B cell (primary cell): ENCODE measurements at regions not wholly inside any gene's neighbourhood (a gene's known extent, or its start where the extent isn't known, plus 50 kb on each side); places are given as distances from the start of the nearest gene placed in this dataset.
"Not testable (repeated sequence)": the region's sequence is repeated elsewhere in the genome, so short reads cannot be mapped to it uniquely, and the experiment has no call there.

Experiments
- ATAC-seq: fragments of 200-7000 bp; cut with Tn5 transposase; one replicate; pipeline ENCODE4 v1.10.0; 2021; ENCODE audit warnings: low read depth, mild to moderate bottlenecking, moderate number of reproducible peaks, moderate library complexity
- CTCF ChIA-PET: fragments of 350-600 bp; sonication (Branson Sonifier 250); formaldehyde crosslinking; loops from one replicate; lab custom pipeline; 2021; ENCODE audit warnings: antibody characterized with exemption, inconsistent platforms; lab: Charles Lee
- POLR2A ChIA-PET: fragments of 350-600 bp; sonication (Branson Sonifier 250); formaldehyde crosslinking; loops from one replicate; lab custom pipeline; 2021; ENCODE audit warnings: antibody characterized with exemption; lab: Charles Lee
- DNase-seq: peaks from one replicate; pipeline ENCODE4 v3.0.0; 2013
- H2AFZ ChIP-seq: 2 replicates; pipeline ENCODE4 v1.6.1; 2012; ENCODE audit warnings: mild to moderate bottlenecking, low read depth, low read length; ENCODE audit not compliant: insufficient read depth, poor library complexity, severe bottlenecking
- H3K27ac ChIP-seq, 2 donors: 1 replicate in 1 of 2; 2 replicates in 1 of 2; pipeline ENCODE4 v1.5.1; 2012 to 2013; ENCODE audit warnings: low read length in 2 of 2, mild to moderate bottlenecking in 2 of 2, moderate library complexity in 1 of 2
- H3K27me3 ChIP-seq, 4 experiments: fragments of 200-600 bp in 1 of 4; sonication (generic) in 1 of 4; replicated peaks in 1 of 4; 1 replicate in 2 of 4; 2 replicates in 2 of 4; pipeline versions ENCODE4 v1.6.1 to v1.7.0; 2013 to 2016; ENCODE audit warnings: low read length in 3 of 4, mild to moderate bottlenecking in 2 of 4, mixed read lengths in 1 of 4, moderate library complexity in 1 of 4; ENCODE audit not compliant: insufficient read depth in 4 of 4, control insufficient read depth in 3 of 4; ENCODE audit errors: control extremely low read depth in 1 of 4
- H3K36me3 ChIP-seq, 2 experiments: replicated peaks in 1 of 2; 1 replicate in 1 of 2; 2 replicates in 1 of 2; pipeline versions ENCODE4 v1.6.1 to v1.7.1; 2013; ENCODE audit warnings: low read length in 1 of 2; ENCODE audit not compliant: insufficient read depth in 2 of 2, control insufficient read depth in 1 of 2; ENCODE audit errors: control extremely low read depth in 1 of 2, extremely low read depth in 1 of 2
- H3K4me1 ChIP-seq, 2 donors: fragments of 200-600 bp in 1 of 2; sonication (generic) in 1 of 2; 1 replicate in 1 of 2; 2 replicates in 1 of 2; pipeline versions ENCODE4 v1.5.1 to v1.6.1; 2013 to 2017; ENCODE audit warnings: low read length in 2 of 2; ENCODE audit not compliant: control insufficient read depth in 2 of 2, insufficient read depth in 2 of 2
- H3K4me2 ChIP-seq: replicated peaks from 2 replicates; pipeline ENCODE3; 2012; ENCODE audit warnings: mild to moderate bottlenecking, low read depth, low read length; ENCODE audit not compliant: poor library complexity, severe bottlenecking
- H3K4me3 ChIP-seq, 5 experiments: fragments of 200-600 bp in 1 of 5; sonication (generic) in 1 of 5; 1 replicate in 3 of 5; 2 replicates in 2 of 5; pipeline versions ENCODE4 v1.5.1 to v1.7.0; 2011 to 2016; ENCODE audit warnings: low read length in 4 of 5, mild to moderate bottlenecking in 4 of 5, low read depth in 2 of 5, control low read depth in 1 of 5, moderate library complexity in 1 of 5; ENCODE audit not compliant: insufficient read depth in 1 of 5; ENCODE audit errors: control extremely low read depth in 1 of 5, extremely low read depth in 1 of 5
- H3K79me2 ChIP-seq: fragments of 200-600 bp; sonication (generic); one replicate; pipeline ENCODE4 v1.6.0; 2016; ENCODE audit warnings: low read length; ENCODE audit not compliant: control insufficient read depth, insufficient read depth
- H3K9ac ChIP-seq: fragments of 200-600 bp; sonication (generic); 2 replicates; pipeline ENCODE4 v1.6.1; 2017; ENCODE audit warnings: mild to moderate bottlenecking, low read length, moderate library complexity
- H3K9me3 ChIP-seq, 3 donors: one replicate each; pipeline versions ENCODE4 v1.6.1 to v1.7.1; 2013; ENCODE audit warnings: low read length in 2 of 3; ENCODE audit not compliant: control insufficient read depth in 2 of 3, insufficient read depth in 1 of 3; ENCODE audit errors: control extremely low read depth in 1 of 3
- H4K20me1 ChIP-seq: 2 replicates; pipeline ENCODE4 v1.6.0; 2012; ENCODE audit warnings: mild to moderate bottlenecking, low read length; ENCODE audit not compliant: insufficient read depth, control insufficient read depth, poor library complexity, severe bottlenecking
- H3K27ac Mint-ChIP-seq: one replicate; pipeline ENCODE4 v1.8.0; 2021; ENCODE audit warnings: mixed read lengths
- H3K27me3 Mint-ChIP-seq: one replicate; pipeline ENCODE4 v1.8.0; 2021; ENCODE audit warnings: mixed read lengths
- H3K4me1 Mint-ChIP-seq: one replicate; pipeline ENCODE4 v1.8.0; 2021; ENCODE audit warnings: mixed read lengths
- H3K4me3 Mint-ChIP-seq: one replicate; pipeline ENCODE4 v1.8.0; 2021; ENCODE audit warnings: mixed read lengths
- H3K9me3 Mint-ChIP-seq: one replicate; pipeline ENCODE4 v1.8.0; 2022; ENCODE audit warnings: mixed read lengths; ENCODE audit not compliant: insufficient read depth
- EZH2 ChIP-seq: IDR thresholded peaks from 2 replicates; pipeline ENCODE4 v1.6.1; 2012; ENCODE audit warnings: borderline replicate concordance, low read depth, mild to moderate bottlenecking, moderate library complexity, low read length; ENCODE audit not compliant: insufficient read depth, poor library complexity, severe bottlenecking
- WGBS: methylation state at CpG from one replicate; pipeline ENCODE4 v1.1.5; 2013; ENCODE audit warnings: missing lambda C conversion rate; ENCODE audit not compliant: insufficient coverage; 5-methylcytosine and 5-hydroxymethylcytosine counted together
- intact Hi-C: fragments of 100-400 bp; cut with micrococcal nuclease; formaldehyde crosslinking; loops from one replicate; pipeline ENCODE4 v1.10.0; 2022
- TF ChIP-seq, protein P1 (sequence below): fragments of 200-600 bp; IDR thresholded peaks from one replicate; pipeline ENCODE4 v1.8.0; 2022; ENCODE audit warnings: antibody characterized with exemption, mild to moderate bottlenecking

DNA sequence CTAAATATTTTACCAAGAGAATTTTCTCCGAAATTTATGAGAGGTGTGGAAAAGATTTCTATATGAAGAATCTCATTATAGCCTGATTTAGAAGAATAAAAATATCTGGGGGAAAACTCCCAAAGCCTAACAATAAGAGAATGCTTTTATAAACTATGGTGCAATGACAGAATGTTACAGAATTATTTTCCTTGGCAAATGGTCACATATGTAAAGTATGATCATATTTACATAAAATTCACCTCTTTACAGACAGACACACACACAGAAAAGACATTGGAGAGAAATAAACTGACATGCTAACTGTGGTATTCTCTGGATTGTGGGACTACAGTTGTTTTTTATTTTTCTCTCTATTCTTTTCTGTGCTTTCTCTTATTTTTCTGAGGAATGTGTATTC lies 226.3 kb upstream of the USP24 start:
- ATAC-seq (no peak), DNase-seq (no peak)
- no peak overlapping the region for H2AFZ ChIP-seq
- Mint-ChIP-seq H3K9me3 (no peaks in the 10 kb centered on the region), H3K4me1 (no peaks in the 10 kb centered on the region), H3K27ac (no peak overlapping the region), H3K4me3 (no peak overlapping the region), H3K27me3 (peaks cover 10% of the 10 kb centered on the region)
- intact Hi-C loops, result no loop called here
- no peak overlapping the region for H3K27ac ChIP-seq
- ChIA-PET POLR2A (no interaction called here), CTCF (no interaction called here)
- no peak overlapping the region for H3K4me3 ChIP-seq
- no peak overlapping the region for H3K4me2 ChIP-seq
- no peaks in the 10 kb centered on the region for H3K36me3 ChIP-seq
- no peaks in the 10 kb centered on the region for H4K20me1 ChIP-seq
- WGBS, result no CpG with 5 or more reads among the region's 1 CpG
- H3K9me3 ChIP-seq, result no peaks in the 10 kb centered on the region
- TF ChIP-seq, protein P1, sequence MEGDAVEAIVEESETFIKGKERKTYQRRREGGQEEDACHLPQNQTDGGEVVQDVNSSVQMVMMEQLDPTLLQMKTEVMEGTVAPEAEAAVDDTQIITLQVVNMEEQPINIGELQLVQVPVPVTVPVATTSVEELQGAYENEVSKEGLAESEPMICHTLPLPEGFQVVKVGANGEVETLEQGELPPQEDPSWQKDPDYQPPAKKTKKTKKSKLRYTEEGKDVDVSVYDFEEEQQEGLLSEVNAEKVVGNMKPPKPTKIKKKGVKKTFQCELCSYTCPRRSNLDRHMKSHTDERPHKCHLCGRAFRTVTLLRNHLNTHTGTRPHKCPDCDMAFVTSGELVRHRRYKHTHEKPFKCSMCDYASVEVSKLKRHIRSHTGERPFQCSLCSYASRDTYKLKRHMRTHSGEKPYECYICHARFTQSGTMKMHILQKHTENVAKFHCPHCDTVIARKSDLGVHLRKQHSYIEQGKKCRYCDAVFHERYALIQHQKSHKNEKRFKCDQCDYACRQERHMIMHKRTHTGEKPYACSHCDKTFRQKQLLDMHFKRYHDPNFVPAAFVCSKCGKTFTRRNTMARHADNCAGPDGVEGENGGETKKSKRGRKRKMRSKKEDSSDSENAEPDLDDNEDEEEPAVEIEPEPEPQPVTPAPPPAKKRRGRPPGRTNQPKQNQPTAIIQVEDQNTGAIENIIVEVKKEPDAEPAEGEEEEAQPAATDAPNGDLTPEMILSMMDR, result no peak
- no peak for TF ChIP-seq EZH2
- no peaks in the 10 kb centered on the region for H3K4me1 ChIP-seq
- H3K27me3 ChIP-seq, result no peaks in the 10 kb centered on the region
- no peak overlapping the region for H3K9ac ChIP-seq
- no peaks in the 10 kb centered on the region for H3K79me2 ChIP-seq

DNA sequence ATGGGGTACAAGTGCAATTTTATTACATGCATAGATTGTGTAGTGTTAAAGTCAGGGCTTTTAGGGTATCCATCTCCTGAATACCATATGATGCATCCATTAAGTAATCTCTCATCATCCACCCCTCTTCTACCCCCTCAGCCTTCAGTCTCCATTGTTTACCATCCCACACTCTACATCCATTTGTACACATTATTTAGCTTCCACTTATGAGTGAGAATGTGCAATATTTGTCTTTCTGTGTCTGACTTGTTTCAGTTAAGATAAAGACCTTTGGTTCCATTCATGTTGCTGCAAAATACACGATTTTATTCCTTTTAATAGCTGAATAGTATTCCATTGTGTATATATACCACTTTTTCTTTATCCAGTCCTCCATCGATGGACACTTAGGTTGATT lies 222.5 kb upstream of the USP24 start:
- ATAC-seq (no peak), DNase-seq (no peak)
- H3K4me3 Mint-ChIP-seq, result no peak overlapping the region
- no CpG with 5 or more reads among the region's 2 CpGs for WGBS
- H3K27ac ChIP-seq, result no peak overlapping the region
- intact Hi-C loops, result no loop called here
- no peak overlapping the region for H3K4me3 ChIP-seq
- peaks cover 5% of the 10 kb centered on the region for H3K27me3 Mint-ChIP-seq
- TF ChIP-seq EZH2, result no peak
- TF ChIP-seq, protein P1, result no peak
- no peak overlapping the region for H3K9ac ChIP-seq
- H2AFZ ChIP-seq, result no peak overlapping the region
- H3K4me1 ChIP-seq, result no peaks in the 10 kb centered on the region
- ChIA-PET POLR2A (no interaction called here), CTCF (no interaction called here)
- no peaks in the 10 kb centered on the region for H4K20me1 ChIP-seq
- H3K9me3 ChIP-seq, result no peaks in the 10 kb centered on the region
- H3K27ac Mint-ChIP-seq, result no peak overlapping the region
- no peak overlapping the region for H3K4me2 ChIP-seq
- no peaks in the 10 kb centered on the region for H3K36me3 ChIP-seq
- no peaks in the 10 kb centered on the region for H3K4me1 Mint-ChIP-seq
- H3K9me3 Mint-ChIP-seq, result peaks cover 5% of the 10 kb centered on the region
- H3K79me2 ChIP-seq, result no peaks in the 10 kb centered on the region
- H3K27me3 ChIP-seq, result no peaks in the 10 kb centered on the region

DNA sequence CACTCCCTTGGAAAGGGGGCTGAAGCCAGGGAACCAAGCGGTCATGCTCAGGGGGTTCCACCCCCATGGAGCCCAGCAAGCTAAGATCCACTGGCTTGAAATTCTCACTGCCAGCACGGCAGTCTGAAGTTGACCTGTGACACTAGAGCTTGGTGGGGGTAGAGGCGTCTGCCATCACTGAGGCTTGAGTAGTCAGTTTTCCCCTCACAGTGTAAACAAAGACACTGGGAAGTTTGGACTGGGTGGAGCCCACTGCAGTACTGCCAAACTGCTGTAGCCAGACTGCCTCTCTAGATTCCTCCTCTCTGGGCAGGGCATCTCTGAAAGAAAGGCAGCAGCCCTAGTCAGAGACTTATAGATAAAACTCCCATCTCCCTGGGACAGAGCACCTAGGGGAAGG lies 215.6 kb upstream of the USP24 start:
- POLR2A ChIA-PET, H2AFZ ChIP-seq: not testable (repeated sequence)

More for the DNA sequence above, 215.6 kb upstream of the USP24 start:
- H3K9ac ChIP-seq, H3K4me1 ChIP-seq, H3K79me2 ChIP-seq, H3K4me3 ChIP-seq, intact Hi-C loops, DNase-seq, H3K4me2 ChIP-seq, H3K4me1 Mint-ChIP-seq, H3K4me3 Mint-ChIP-seq, H3K9me3 ChIP-seq, H3K36me3 ChIP-seq, CTCF ChIA-PET, H3K9me3 Mint-ChIP-seq, H3K27ac ChIP-seq, H4K20me1 ChIP-seq, H3K27ac Mint-ChIP-seq, ATAC-seq: not testable (repeated sequence)
- WGBS, result 100% methylated on average over 1 of the region's 3 CpGs
- H3K27me3 Mint-ChIP-seq, result peaks cover 47% of the 10 kb centered on the region
- H3K27me3 ChIP-seq, result peaks cover 0 to 11% (median 1%) of the 10 kb centered on the region in 4 experiments
